Neural progenitor cell (in vitro differentiated cells): ENCODE measurements at regions not wholly inside any gene's neighbourhood (a gene's known extent, or its start where the extent isn't known, plus 50 kb on each side); places are given as distances from the start of the nearest gene placed in this dataset.

Experiments
- DNase-seq: peaks from one replicate; pipeline ENCODE4 v3.0.0-alpha.2; 2016; ENCODE audit warnings: low spot score
- H2AFZ ChIP-seq: fragments of 200-600 bp; sonication (generic); replicated peaks from 2 replicates; pipeline ENCODE4 v1.6.1; 2016; ENCODE audit warnings: antibody characterized with exemption
- H3F3A ChIP-seq: fragments of 200-600 bp; sonication (generic); 2 replicates; pipeline ENCODE4 v1.6.1; 2016; ENCODE audit warnings: antibody characterized with exemption, low read depth
- H3K27ac ChIP-seq: fragments of 200-600 bp; sonication (generic); 2 replicates; pipeline ENCODE4 v1.5.1; 2016; ENCODE audit warnings: mild to moderate bottlenecking
- H3K27me3 ChIP-seq: fragments of 200-600 bp; sonication (generic); 2 replicates; pipeline ENCODE4 v1.6.1; 2016; ENCODE audit warnings: mild to moderate bottlenecking, moderate library complexity
- H3K36me3 ChIP-seq: fragments of 200-600 bp; sonication (generic); 2 replicates; pipeline ENCODE4 v1.5.1; 2016
- H3K4me1 ChIP-seq: fragments of 200-600 bp; sonication (generic); 2 replicates; pipeline ENCODE4 v1.6.1; 2016; ENCODE audit warnings: mixed run types
- H3K4me2 ChIP-seq: fragments of 200-600 bp; sonication (generic); 2 replicates; pipeline ENCODE4 v1.6.1; 2016
- H3K4me3 ChIP-seq: fragments of 200-600 bp; sonication (generic); 2 replicates; pipeline ENCODE4 v1.5.1; 2016
- H3K79me2 ChIP-seq: fragments of 200-600 bp; sonication (generic); 2 replicates; pipeline ENCODE4 v1.6.1; 2016; ENCODE audit warnings: low read depth
- H3K9ac ChIP-seq: fragments of 200-600 bp; sonication (generic); 2 replicates; pipeline ENCODE4 v1.6.1; 2016
- H3K9me3 ChIP-seq: fragments of 200-600 bp; sonication (generic); 2 replicates; pipeline ENCODE4 v1.5.1; 2016; ENCODE audit warnings: low read depth
- H4K20me1 ChIP-seq: fragments of 200-600 bp; sonication (generic); 2 replicates; pipeline ENCODE4 v1.6.1; 2016; ENCODE audit warnings: low read depth
- H3K27ac Mint-ChIP-seq: 3 replicates; pipeline ENCODE4 v1.8.0; 2021; ENCODE audit warnings: mixed read lengths
- H3K27me3 Mint-ChIP-seq: 2 replicates; pipeline ENCODE4 v1.8.0; 2022; ENCODE audit warnings: low read depth, mild to moderate bottlenecking, inconsistent platforms, moderate library complexity, mixed read lengths; ENCODE audit not compliant: insufficient read depth
- H3K36me3 Mint-ChIP-seq: 3 replicates; pipeline ENCODE4 v1.8.0; 2021; ENCODE audit warnings: mixed read lengths
- H3K4me1 Mint-ChIP-seq: 3 replicates; pipeline ENCODE4 v1.8.0; 2021; ENCODE audit warnings: mixed read lengths
- H3K4me3 Mint-ChIP-seq: 3 replicates; pipeline ENCODE4 v1.8.0; 2021; ENCODE audit warnings: mild to moderate bottlenecking, moderate library complexity, mixed read lengths
- H3K9me3 Mint-ChIP-seq: 3 replicates; pipeline ENCODE4 v1.8.0; 2020; ENCODE audit warnings: mixed read lengths
- CTCF ChIP-seq: fragments of 200-600 bp; sonication (generic); IDR thresholded peaks from 2 replicates; pipeline ENCODE4 v1.5.1; 2017; ENCODE audit warnings: antibody characterized with exemption, mild to moderate bottlenecking
- EZH2 ChIP-seq: fragments of 200-600 bp; sonication (generic); IDR thresholded peaks from 2 replicates; pipeline ENCODE4 v1.6.1; 2017; ENCODE audit warnings: antibody characterized with exemption, mild to moderate bottlenecking, moderate library complexity
- EZH2phosphoT487 ChIP-seq: fragments of 200-600 bp; sonication (generic); IDR thresholded peaks from 2 replicates; pipeline ENCODE4 v1.6.1; 2017; ENCODE audit warnings: antibody characterized with exemption

GRCh38 chr2:208935531-208935930, 488.3 kb upstream of the MAP2 start:
- Histone ChIP-seq H3K36me3 (no peaks in the 10 kb centered on the region), H3K27me3 (no peaks in the 10 kb centered on the region), H3K4me1 (no peaks in the 10 kb centered on the region), H3K4me3 (no peak overlapping the region), H3K9me3 (no peaks in the 10 kb centered on the region), H3K27ac (no peak overlapping the region), H2AFZ (no peak overlapping the region), H3K9ac (no peak overlapping the region), H4K20me1 (no peaks in the 10 kb centered on the region), H3K79me2 (no peaks in the 10 kb centered on the region), H3K4me2 (no peak overlapping the region), H3F3A (no peaks in the 10 kb centered on the region)
- Mint-ChIP-seq H3K9me3 (no peaks in the 10 kb centered on the region), H3K27ac (no peak overlapping the region), H3K4me1 (no peaks in the 10 kb centered on the region), H3K36me3 (no peaks in the 10 kb centered on the region), H3K4me3 (no peak overlapping the region), H3K27me3 (no peaks in the 10 kb centered on the region)
- DNase-seq = no peak
- TF ChIP-seq EZH2 (no peak), CTCF (no peak), EZH2phosphoT487 (no peak)

- Histone ChIP-seq H3K4me3 (no peak overlapping the region), H3K27me3 (no peaks in the 10 kb centered on the region), H3K36me3 (no peaks in the 10 kb centered on the region), H3K9ac (no peak overlapping the region), H3K27ac (no peak overlapping the region), H3F3A (no peaks in the 10 kb centered on the region), H3K4me2 (no peak overlapping the region), H4K20me1 (no peaks in the 10 kb centered on the region), H2AFZ (no peak overlapping the region), H3K9me3 (no peaks in the 10 kb centered on the region), H3K4me1 (no peaks in the 10 kb centered on the region), H3K79me2 (no peaks in the 10 kb centered on the region)
- Mint-ChIP-seq H3K4me1 (no peaks in the 10 kb centered on the region), H3K36me3 (no peaks in the 10 kb centered on the region), H3K27me3 (no peaks in the 10 kb centered on the region), H3K9me3 (no peaks in the 10 kb centered on the region), H3K4me3 (no peak overlapping the region), H3K27ac (no peak overlapping the region)
- no peak for TF ChIP-seq EZH2phosphoT487
- no peak for TF ChIP-seq CTCF
- TF ChIP-seq EZH2 = no peak
- no peak for DNase-seq
Observed at GRCh38 chr2:208937521-208937920, 486.3 kb upstream of the MAP2 start.

GRCh38 chr2:208939852-208940251, 484.0 kb upstream of the MAP2 start:
- H3K36me3 ChIP-seq = no peaks in the 10 kb centered on the region

More at GRCh38 chr2:208939852-208940251, 484.0 kb upstream of the MAP2 start:
- H3K4me1 ChIP-seq = no peaks in the 10 kb centered on the region
- H3K9me3 ChIP-seq = no peaks in the 10 kb centered on the region
- no peak overlapping the region for H2AFZ ChIP-seq
- no peak overlapping the region for H3K4me3 ChIP-seq
- no peak overlapping the region for H3K27ac Mint-ChIP-seq
- H3F3A ChIP-seq = no peaks in the 10 kb centered on the region
- no peaks in the 10 kb centered on the region for H4K20me1 ChIP-seq
- TF ChIP-seq CTCF (no peak), EZH2 (no peak), EZH2phosphoT487 (no peak)
- no peak for DNase-seq
- H3K27me3 ChIP-seq = no peaks in the 10 kb centered on the region
- no peak overlapping the region for H3K4me3 Mint-ChIP-seq
- H3K9ac ChIP-seq = no peak overlapping the region
- no peaks in the 10 kb centered on the region for H3K9me3 Mint-ChIP-seq
- H3K79me2 ChIP-seq = no peaks in the 10 kb centered on the region
- no peaks in the 10 kb centered on the region for H3K27me3 Mint-ChIP-seq
- H3K4me2 ChIP-seq = no peak overlapping the region
- H3K4me1 Mint-ChIP-seq = no peaks in the 10 kb centered on the region
- no peak overlapping the region for H3K27ac ChIP-seq
- no peaks in the 10 kb centered on the region for H3K36me3 Mint-ChIP-seq
